HG03432 (cell line): ENCODE measurements at regions not wholly inside any gene's neighbourhood (a gene's known extent, or its start where the extent isn't known, plus 50 kb on each side); places are given as distances from the start of the nearest gene placed in this dataset.

Experiments
- ATAC-seq: cut with Tn5 transposase; IDR thresholded peaks from one replicate; pipeline ENCODE4 v1.9.1; 2021; ENCODE audit warnings: mild to moderate bottlenecking, moderate library complexity; ENCODE audit not compliant: unreplicated experiment

DNA sequence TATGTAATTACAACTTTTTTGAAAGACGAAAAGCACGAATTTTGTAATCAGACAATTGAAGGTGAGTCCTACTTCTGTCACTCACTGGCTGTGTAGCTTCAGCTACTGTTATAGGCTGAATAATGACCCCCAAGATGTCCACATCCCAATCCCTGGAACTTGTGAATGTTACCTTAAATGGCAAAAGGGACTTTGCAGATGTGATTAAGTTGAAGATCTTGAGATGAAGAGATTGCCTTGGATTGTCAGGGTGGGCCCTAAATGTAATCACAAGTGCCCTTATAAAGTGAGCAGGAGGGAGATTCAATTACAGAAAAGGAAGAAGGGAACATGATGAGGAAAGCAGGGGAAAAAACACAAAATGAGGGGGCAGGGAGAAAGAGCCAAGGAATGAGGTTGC, 326.2 kb upstream of the MSX2 start:
- ATAC-seq, result no peak

- ATAC-seq, result no peak
Observed at GRCh38 chr5:174399411-174399810, 325.0 kb upstream of the MSX2 start.

DNA sequence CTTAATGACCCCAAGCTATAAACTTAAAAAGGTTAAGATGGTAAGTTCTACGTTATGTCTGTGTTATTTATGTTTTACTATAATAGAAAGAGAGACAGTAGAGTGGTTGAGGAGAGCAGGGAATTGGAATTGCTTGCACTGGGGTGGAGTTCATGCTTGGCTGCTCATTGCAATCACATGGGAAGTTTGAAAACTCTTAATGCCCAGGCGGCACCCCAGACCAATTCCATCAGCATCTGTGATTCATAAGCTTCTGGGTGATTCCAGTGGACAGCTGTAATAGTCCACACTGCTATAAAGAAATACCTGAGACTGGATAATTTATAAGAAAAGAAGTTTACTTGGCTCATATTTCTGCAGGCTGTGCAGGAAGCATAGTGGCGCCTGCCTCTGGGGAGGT, 323.9 kb upstream of the MSX2 start:
- ATAC-seq, result no peak

DNA sequence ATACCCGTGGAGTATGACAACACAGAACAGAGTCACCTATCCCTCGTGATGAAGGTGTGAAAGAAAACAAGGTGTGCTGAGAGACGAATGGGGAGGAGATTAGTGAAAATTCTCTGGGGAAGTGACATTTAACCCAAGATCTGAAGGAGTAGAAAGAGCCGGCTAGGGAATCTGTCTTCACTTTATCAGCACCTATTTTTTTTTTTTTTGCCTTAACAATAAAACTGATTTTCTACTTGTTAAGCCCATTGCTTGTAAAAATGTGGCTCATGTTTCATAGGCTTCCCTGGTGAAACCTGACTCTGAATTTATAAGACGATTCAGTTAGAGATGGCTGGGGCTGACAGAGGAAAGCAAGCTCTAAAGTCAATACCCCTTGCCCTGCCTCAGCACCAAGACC, 322.6 kb upstream of the MSX2 start:
- no peak for ATAC-seq

- no peak for ATAC-seq
Observed at GRCh38 chr5:174402222-174402812, 322.1 kb upstream of the MSX2 start.

GRCh38 chr5:174404848-174405247, 319.5 kb upstream of the MSX2 start:
- ATAC-seq, result no peak

DNA sequence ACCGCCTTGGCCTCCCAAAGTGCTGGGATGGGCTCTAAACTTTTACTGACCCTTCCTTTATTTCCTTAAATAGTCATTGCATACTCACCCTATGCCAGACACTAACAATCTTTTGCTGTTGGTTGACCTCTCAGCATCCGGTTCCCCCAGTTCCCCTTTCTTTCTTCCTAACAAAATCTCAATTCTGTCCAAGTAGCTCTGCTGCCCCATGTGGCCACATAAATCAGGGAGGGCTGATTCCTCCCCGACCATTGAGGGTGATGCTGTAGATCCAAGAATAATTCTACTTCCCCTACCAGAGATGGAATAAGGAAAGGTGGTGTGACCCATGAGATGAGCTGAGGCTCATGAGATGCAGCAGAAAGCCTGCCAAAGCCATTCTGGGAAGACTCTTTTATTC, 315.3 kb upstream of the MSX2 start:
- no peak for ATAC-seq

- no peak for ATAC-seq
Observed at GRCh38 chr5:174409971-174410370, 314.4 kb upstream of the MSX2 start.

DNA sequence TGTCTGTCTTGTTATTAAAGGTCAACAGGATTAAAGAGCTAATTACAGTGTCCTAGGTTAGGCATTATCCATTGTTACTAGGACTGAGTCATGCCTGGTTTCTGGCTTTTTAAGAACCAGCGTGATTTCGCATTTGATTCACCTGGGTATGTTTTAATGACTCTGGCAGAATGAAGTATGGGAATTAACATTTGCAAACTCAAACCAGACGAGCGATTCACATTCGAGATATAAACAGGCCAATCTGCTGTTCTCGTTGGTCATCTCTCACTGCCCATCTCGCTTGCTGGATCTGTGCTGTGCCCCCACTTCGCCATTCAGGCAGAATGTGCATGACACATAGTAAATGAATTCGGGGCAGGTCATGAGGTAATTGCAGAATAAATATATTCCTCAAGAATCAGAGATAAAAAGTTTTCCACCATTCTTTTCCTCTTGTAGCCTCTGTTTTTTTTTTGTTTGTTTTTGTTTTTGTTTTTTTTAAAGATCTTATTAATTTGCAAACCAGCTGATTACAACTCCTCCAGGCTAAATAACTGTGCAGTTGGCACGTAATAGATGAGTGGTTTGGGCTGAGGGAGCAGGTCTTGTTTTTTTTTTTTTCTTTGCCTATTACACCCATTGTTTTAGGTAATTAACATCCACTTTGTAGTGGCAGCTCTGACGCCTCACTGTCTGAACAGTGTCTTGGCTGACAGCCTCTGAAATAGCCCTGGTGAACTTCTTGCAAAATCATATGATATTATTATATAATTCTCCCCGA, 313.5 kb upstream of the MSX2 start:
- ATAC-seq, result no peak

DNA sequence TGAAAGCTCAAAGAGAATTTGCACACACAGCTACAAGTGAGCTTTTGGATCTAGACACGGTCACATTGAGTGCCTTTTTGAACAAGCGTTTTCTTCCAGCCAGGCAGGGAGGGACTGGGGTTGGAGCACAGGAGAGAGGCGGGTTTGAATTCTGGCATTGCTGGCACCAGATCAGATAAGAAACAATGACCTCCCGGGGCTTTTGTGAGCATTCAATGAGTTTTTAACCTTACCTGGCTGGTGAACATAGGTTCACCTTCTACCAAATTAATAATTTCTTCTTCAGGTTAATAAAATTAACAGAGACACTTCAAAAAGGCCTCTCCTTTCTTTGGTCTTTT, 312.9 kb upstream of the MSX2 start:
- ATAC-seq, result no peak

DNA sequence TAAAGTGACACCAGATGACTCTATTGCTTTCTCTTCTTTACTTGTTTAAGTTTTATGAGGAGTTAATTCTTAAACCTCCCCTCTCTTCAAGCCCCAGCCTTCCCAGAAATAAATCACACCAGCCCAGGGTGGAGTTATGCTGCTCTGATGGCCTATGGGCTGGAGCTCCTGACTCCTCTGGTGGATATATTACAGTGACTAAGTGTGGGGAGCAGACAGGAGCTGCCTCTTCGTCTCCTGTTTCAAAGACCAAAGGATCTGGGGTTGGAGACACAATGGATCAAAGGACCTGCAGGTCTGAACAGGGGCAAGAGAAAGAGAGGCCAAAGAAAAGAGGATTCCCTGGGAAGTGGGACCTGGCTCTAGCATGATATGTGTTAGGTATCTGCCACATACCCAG, 312.0 kb upstream of the MSX2 start:
- no peak for ATAC-seq

DNA sequence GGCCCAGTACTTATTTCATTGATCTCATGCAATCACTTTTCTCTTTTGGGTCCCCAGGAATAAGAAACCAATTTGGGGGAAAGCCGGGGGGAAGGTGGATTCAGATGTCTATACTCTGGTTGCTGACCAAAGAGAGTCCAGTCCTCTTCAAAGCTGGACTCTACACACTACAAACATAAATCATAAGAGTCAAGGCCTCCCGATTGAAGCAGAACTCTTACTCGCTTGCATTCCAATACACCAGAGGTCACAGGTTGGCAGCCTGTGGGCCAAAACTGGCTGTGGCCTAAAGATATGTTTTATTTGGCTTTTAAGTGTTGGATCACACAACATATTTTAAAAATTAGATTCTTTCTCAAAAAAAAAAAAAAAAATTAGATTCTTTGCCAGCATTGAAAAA, 311.4 kb upstream of the MSX2 start:
- ATAC-seq, result no peak

DNA sequence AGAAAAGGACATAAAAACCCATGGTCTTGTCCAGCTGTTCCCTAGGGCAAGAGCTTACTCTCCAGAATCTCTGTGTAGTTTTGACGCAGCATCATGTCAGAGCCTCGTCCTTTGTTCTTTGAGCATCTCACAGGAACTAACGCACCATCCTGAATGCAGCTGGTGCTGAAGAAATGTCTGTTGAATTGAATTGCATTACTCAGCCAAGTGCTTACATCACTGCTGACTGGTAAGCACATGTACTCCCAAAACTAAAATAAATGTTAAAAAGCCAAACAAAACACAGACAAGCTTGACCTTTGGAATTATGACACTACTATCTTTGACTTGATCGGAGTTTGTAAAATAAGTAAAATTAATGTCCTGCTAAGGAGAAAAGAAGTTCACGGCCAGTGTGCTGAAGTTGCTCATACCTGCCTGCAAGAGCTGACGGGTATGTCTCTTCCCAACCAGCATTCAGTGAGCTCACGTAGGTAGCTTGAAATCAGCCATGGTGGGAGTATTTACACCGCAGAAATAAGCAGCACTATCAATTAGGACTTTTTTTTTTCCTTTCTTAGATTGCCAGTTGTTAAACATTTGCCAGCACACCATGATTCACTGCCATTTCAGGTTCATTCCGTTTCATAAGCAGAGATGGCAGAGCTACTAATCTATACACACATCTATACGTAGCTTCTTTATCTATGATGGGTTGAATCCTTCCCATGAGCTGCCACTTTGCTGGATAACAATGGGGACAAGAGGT, 310.6 kb upstream of the MSX2 start:
- no peak for ATAC-seq

- ATAC-seq, result no peak
Observed at GRCh38 chr5:174414315-174414710, 310.1 kb upstream of the MSX2 start.

- ATAC-seq, result peak; percentile 6
Observed at GRCh38 chr5:174418809-174419539, 305.4 kb upstream of the MSX2 start.

GRCh38 chr5:174419540-174420132, 304.7 kb upstream of the MSX2 start:
- peak; percentile 82 for ATAC-seq

DNA sequence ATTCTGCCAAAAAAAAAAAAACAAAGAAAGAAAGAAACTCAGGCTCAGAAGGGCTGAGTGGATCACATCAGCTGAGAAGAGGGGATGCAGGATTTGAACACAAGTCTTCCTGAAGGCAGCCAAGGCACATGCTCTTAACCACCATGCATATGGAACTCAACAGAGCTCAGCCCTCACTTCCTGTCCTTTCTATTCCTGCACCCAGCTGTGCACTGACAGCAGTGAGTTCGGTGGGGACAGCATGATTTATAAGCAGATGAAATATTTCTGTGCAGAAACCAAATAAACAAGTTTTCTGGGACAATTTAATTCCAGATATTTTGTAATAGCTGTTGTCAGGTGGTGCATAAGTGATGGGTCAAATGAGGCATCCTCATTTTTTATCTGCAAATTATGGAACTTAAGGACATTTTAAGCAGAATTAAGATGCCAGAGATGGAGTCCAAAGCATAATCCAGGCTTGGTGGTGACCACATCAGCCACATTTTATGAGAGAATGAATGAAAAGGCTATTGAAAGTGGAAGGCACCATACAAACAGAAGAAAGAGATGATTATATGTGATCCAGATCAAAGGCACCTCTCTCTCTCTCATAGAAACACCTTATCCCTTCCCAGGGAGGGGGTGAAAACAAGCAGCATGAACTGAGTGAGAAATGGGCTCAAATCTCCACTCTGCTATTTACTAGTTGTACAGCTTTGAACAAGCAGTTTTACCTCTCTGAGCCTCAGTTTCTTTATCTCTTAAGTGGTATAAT, 303.6 kb upstream of the MSX2 start:
- ATAC-seq, result no peak

DNA sequence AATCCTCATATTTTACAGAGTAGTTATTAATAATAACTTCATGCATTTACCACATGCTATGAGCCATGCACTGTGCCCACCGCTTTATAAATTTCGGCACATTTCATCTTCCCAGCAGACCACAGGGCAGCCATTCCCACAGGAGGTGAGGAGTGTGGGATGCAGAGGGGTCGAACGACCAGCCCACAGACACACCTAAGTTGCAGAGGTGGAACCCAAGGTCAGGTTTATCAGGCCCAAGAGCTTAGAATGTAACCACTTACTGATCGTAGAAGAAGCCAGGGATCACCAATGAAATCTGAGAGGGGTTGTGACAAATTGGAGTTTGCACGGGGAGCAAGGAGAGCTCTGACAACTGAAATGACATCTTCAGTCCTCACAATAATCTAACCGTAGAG, 303.0 kb upstream of the MSX2 start:
- no peak for ATAC-seq

GRCh38 chr5:174423558-174423957, 300.8 kb upstream of the MSX2 start:
- no peak for ATAC-seq

GRCh38 chr5:174424219-174425053, 299.9 kb upstream of the MSX2 start:
- ATAC-seq, result no peak
